ENCODE measurements at regions not wholly inside any gene's neighbourhood (a gene's known extent, or its start where the extent isn't known, plus 50 kb on each side); places are given as distances from the start of the nearest gene placed in this dataset.

DNA sequence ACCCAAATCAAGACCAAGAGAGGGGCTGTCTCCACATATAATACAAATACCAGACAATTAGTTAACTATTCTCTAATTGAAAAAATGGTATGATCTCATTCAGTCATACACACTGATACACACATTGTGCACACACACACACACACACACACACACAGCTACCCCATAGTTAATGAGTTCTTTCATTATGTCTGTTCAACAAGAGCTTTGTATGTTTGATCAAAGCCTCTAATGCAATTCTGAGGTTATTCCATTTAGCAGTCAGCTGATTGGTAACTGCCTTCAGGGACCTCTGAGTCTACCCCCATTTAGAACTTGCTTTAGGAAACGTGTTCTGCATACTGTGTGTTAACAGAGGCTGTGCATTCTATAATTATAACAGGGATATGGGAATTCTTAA lies 741.4 kb upstream of the LRRTM4 start:
- TF ChIP-seq, protein P1, sequence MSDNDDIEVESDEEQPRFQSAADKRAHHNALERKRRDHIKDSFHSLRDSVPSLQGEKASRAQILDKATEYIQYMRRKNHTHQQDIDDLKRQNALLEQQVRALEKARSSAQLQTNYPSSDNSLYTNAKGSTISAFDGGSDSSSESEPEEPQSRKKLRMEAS (IDR thresholded peaks at IDR 0.05; ENCODE audit: low read depth, low read length), result no peak
- TF ChIP-seq, protein P2, sequence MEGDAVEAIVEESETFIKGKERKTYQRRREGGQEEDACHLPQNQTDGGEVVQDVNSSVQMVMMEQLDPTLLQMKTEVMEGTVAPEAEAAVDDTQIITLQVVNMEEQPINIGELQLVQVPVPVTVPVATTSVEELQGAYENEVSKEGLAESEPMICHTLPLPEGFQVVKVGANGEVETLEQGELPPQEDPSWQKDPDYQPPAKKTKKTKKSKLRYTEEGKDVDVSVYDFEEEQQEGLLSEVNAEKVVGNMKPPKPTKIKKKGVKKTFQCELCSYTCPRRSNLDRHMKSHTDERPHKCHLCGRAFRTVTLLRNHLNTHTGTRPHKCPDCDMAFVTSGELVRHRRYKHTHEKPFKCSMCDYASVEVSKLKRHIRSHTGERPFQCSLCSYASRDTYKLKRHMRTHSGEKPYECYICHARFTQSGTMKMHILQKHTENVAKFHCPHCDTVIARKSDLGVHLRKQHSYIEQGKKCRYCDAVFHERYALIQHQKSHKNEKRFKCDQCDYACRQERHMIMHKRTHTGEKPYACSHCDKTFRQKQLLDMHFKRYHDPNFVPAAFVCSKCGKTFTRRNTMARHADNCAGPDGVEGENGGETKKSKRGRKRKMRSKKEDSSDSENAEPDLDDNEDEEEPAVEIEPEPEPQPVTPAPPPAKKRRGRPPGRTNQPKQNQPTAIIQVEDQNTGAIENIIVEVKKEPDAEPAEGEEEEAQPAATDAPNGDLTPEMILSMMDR (IDR thresholded peaks at IDR 0.05; ENCODE audit: low read depth, low read length), result no peak

Measured in NB4 (cell line).